ENCODE measurements at regions not wholly inside any gene's neighbourhood (a gene's known extent, or its start where the extent isn't known, plus 50 kb on each side); places are given as distances from the start of the nearest gene placed in this dataset.

GRCh38 chr12:71011261-71011660 is 90.7 kb upstream of the PTPRR start:
- 74% methylated on average over 4 of the region's 4 CpGs for WGBS (ENCODE audit: low lambda C conversion rate)
- Histone ChIP-seq H3F3A (replicated peaks; ENCODE audit: insufficient read depth) (no peaks in the 10 kb centered on the region), H2AFZ (ENCODE audit: low read depth) (no peak overlapping the region), H3K27me3 (ENCODE audit: insufficient read depth) (no peaks in the 10 kb centered on the region), H3K36me3 (replicated peaks in 1 of 2; ENCODE audit: control insufficient read depth in 1 of 2, insufficient read depth in 2 of 2, low read length in 1 of 2) (no peaks in the 10 kb centered on the region), H3K9ac (no peak overlapping the region), H3K9me2 (no peaks in the 10 kb centered on the region), H3K79me2 (ENCODE audit: insufficient read depth) (no peaks in the 10 kb centered on the region), H3K4me3 (ENCODE audit: low read depth in 2 of 2, low read length in 1 of 2) (no peak overlapping the region), H3K27ac (ENCODE audit: low read depth in 2 of 2, low read length in 1 of 2) (peak overlapping the region in 1 of 2 experiments; percentile 85; a peak in 2 of 4 replicates), H3K9me3 (no peaks in the 10 kb centered on the region), H3K4me2 (no peak overlapping the region), H4K20me1 (ENCODE audit: insufficient read depth) (no peaks in the 10 kb centered on the region), H3K4me1 (ENCODE audit: control insufficient read depth in 1 of 2, insufficient read depth in 2 of 2, low read depth in 1 of 2, low read length in 1 of 2) (peaks cover 0 to 19% of the 10 kb centered on the region in 2 experiments; a peak in 3 of 4 replicates)
- no peak for TF ChIP-seq RAD21 (IDR thresholded peaks at IDR 0.05; ENCODE audit: low read length)
- TF ChIP-seq, protein P1, sequence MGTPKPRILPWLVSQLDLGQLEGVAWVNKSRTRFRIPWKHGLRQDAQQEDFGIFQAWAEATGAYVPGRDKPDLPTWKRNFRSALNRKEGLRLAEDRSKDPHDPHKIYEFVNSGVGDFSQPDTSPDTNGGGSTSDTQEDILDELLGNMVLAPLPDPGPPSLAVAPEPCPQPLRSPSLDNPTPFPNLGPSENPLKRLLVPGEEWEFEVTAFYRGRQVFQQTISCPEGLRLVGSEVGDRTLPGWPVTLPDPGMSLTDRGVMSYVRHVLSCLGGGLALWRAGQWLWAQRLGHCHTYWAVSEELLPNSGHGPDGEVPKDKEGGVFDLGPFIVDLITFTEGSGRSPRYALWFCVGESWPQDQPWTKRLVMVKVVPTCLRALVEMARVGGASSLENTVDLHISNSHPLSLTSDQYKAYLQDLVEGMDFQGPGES (IDR thresholded peaks at IDR 0.05; ENCODE audit: low read depth, low read length) = no peak
- TF ChIP-seq SMC3 (IDR thresholded peaks at IDR 0.05; ENCODE audit: low read depth, low read length) = no peak
- TF ChIP-seq USF1 (IDR thresholded peaks at IDR 0.05; ENCODE audit: borderline replicate concordance, low read depth) = no peak
- no peak for TF ChIP-seq MEF2A (IDR thresholded peaks at IDR 0.05; ENCODE audit: borderline replicate concordance, low read depth)
- no peak for TF ChIP-seq USF2 (IDR thresholded peaks at IDR 0.05; ENCODE audit: borderline replicate concordance, low read depth, low read length)
- no peak for TF ChIP-seq POLR2AphosphoS5 (IDR thresholded peaks at IDR 0.05; ENCODE audit: low read depth, low read length)
- no peak for TF ChIP-seq REST (IDR thresholded peaks at IDR 0.05; ENCODE audit: low read depth, low read length)
- no peak for TF ChIP-seq FOSL2 (IDR thresholded peaks at IDR 0.05; ENCODE audit: borderline replicate concordance, low read depth)
- TF ChIP-seq PBX3 (IDR thresholded peaks at IDR 0.05) = no peak
- TF ChIP-seq GATA2 (CRISPR knock-in tag; IDR thresholded peaks at IDR 0.05) = no peak
- CTCF ChIA-PET = interaction anchor here (0.7 to 1.7 kb wide), 3 partner anchors 159 to 279 kb away, joined by 3 to 4 read pairs (median 3); no protein-coding TSS in a partner anchor
- DNase-seq = no peak
- POLR2A ChIA-PET = no interaction called here
